HL-60 (cell line): ENCODE measurements at regions not wholly inside any gene's neighbourhood (a gene's known extent, or its start where the extent isn't known, plus 50 kb on each side); places are given as distances from the start of the nearest gene placed in this dataset.

Experiments
- DNase-seq, 2 experiments: peaks; one replicate each; pipeline ENCODE4 v3.0.0-alpha.2; 2010 to 2020; ENCODE audit warnings: low read depth in 1 of 2, low spot score in 1 of 2
- H3K27ac ChIP-seq: fragments of 250-450 bp; sonication (Bioruptor Pico); replicated peaks from 2 replicates; pipeline ENCODE4 v1.5.1; 2020; ENCODE audit warnings: mild to moderate bottlenecking, moderate library complexity
- H3K27me3 ChIP-seq: fragments of 250-450 bp; sonication (Bioruptor Pico); 2 replicates; pipeline ENCODE4 v1.5.1; 2021; ENCODE audit warnings: mild to moderate bottlenecking, moderate library complexity; ENCODE audit not compliant: insufficient read depth, poor library complexity, severe bottlenecking
- H3K4me3 ChIP-seq: replicated peaks from 2 replicates; pipeline ENCODE4 v1.5.1; 2011; ENCODE audit warnings: mild to moderate bottlenecking, control low read depth, low read length; ENCODE audit not compliant: insufficient read depth
- GABPA ChIP-seq: IDR thresholded peaks from 2 replicates; pipeline ENCODE4 v1.6.1; 2012; ENCODE audit warnings: low read depth
- POLR2AphosphoS5 ChIP-seq: IDR thresholded peaks from 2 replicates; pipeline ENCODE4 v1.6.1; 2012; ENCODE audit warnings: low read depth
- REST ChIP-seq: IDR thresholded peaks from 2 replicates; pipeline ENCODE4 v1.6.1; 2012; ENCODE audit warnings: low read depth; ENCODE audit not compliant: insufficient replicate concordance
- SPI1 ChIP-seq: IDR thresholded peaks from 2 replicates; pipeline ENCODE4 v1.6.1; 2012; ENCODE audit warnings: low read depth, mild to moderate bottlenecking, borderline replicate concordance
- TF ChIP-seq, protein P1 (sequence below): IDR thresholded peaks from one replicate; pipeline ENCODE4 v1.5.1; 2011; ENCODE audit warnings: low read length, control low read depth, inconsistent platforms; ENCODE audit not compliant: insufficient read depth

GRCh38 chr12:85697003-85697402 is 139.2 kb downstream of the RASSF9 start:
- Histone ChIP-seq H3K27ac (no peak overlapping the region), H3K27me3 (no peaks in the 10 kb centered on the region), H3K4me3 (no peak overlapping the region)
- DNase-seq = no peak
- TF ChIP-seq, protein P1, sequence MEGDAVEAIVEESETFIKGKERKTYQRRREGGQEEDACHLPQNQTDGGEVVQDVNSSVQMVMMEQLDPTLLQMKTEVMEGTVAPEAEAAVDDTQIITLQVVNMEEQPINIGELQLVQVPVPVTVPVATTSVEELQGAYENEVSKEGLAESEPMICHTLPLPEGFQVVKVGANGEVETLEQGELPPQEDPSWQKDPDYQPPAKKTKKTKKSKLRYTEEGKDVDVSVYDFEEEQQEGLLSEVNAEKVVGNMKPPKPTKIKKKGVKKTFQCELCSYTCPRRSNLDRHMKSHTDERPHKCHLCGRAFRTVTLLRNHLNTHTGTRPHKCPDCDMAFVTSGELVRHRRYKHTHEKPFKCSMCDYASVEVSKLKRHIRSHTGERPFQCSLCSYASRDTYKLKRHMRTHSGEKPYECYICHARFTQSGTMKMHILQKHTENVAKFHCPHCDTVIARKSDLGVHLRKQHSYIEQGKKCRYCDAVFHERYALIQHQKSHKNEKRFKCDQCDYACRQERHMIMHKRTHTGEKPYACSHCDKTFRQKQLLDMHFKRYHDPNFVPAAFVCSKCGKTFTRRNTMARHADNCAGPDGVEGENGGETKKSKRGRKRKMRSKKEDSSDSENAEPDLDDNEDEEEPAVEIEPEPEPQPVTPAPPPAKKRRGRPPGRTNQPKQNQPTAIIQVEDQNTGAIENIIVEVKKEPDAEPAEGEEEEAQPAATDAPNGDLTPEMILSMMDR = no peak
- TF ChIP-seq POLR2AphosphoS5 = no peak
- TF ChIP-seq GABPA = no peak
- TF ChIP-seq REST = no peak
- TF ChIP-seq SPI1 = no peak

DNA sequence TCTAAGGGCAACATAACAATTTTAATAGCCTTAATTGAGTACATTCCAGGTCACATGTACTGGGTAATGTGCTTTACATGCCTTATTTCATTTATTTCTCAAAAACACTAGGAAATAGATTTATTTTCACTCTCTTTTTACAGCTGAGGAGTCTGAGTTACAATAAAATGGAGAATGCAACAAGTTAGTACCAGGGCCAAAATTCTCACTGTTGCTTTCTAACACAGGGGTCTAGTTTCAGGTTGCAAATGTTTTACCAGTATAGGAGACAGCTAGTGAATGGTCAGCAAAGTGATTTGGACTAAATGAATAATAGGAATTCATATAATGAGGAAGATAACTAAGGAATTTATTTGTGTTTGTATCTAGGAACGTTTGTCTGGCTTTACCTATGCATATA is 137.3 kb downstream of the RASSF9 start:
- no peaks in the 10 kb centered on the region for H3K27me3 ChIP-seq
- H3K4me3 ChIP-seq = no peak overlapping the region
- TF ChIP-seq GABPA (no peak), POLR2AphosphoS5 (no peak), SPI1 (no peak), REST (no peak)
- TF ChIP-seq, protein P1 = no peak
- no peak overlapping the region for H3K27ac ChIP-seq
- no peak for DNase-seq

DNA sequence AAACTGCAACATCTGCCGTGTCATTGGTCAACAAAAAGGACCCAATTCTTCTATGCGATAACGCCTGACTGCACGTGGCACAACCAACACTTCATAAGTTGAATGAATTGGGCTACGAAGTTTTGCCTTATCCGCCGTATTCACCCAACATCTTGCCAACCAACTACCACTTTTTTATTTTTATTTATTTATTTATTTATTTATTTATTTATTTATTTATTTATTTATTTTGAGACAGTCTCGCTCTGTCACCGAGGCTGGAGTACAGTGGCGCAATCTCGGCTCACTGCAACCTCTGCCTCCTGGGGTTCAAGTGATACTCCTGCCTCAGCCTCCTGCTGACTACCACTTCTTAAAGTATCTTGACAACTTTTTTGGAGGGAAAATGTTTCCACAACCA is 127.4 kb downstream of the RASSF9 start:
- Histone ChIP-seq H3K27me3 (no peaks in the 10 kb centered on the region), H3K4me3 (no peak overlapping the region), H3K27ac (no peak overlapping the region)
- no peak for TF ChIP-seq REST
- TF ChIP-seq, protein P1 = no peak
- DNase-seq = no peak
